ENCODE measurements at regions not wholly inside any gene's neighbourhood (a gene's known extent, or its start where the extent isn't known, plus 50 kb on each side); places are given as distances from the start of the nearest gene placed in this dataset.

DNA sequence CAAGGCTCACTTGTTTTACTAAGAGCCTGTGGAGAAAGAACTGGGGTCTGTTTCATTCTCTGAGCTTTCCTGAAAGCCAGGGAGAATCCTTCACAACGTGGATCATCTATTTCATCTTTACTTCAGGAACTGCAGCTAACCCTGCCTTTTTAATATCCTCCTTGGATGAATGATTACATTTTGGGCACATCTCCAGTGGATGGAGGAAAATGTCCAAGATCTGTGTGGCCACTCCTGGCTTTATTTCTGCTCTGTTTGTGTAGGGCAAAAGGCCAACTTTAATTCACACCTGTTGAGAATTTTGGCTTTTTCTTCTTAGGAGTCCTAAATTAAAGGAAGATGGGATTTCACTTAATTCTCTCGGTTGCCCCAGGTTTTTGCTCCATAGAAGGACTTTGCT is 69.5 kb upstream of the CACNA1E start:
- no peaks in the 10 kb centered on the region for H3K9me2 ChIP-seq (ENCODE audit: insufficient read depth)
- no peak overlapping the region for H3K4me3 ChIP-seq (replicated peaks in 1 of 2; ENCODE audit: low read depth in 1 of 2, low read length in 2 of 2)
- H3K27me3 ChIP-seq (ENCODE audit: insufficient read depth, low read length), result no peaks in the 10 kb centered on the region
- ChIA-PET RAD21 (ENCODE audit: low non-redundant PET in 1 of 2, low total read pairs in 2 of 2, uncharacterized antibody in 2 of 2, unreplicated experiment in 2 of 2) (no interaction called here), CTCF (no interaction called here), POLR2A (no interaction called here)
- H3K27ac ChIP-seq (ENCODE audit: low read depth, low read length), result no peak overlapping the region
- ATAC-seq (no peak), DNase-seq (ENCODE audit: low read depth, low spot score) (no peak)
- intact Hi-C loops (cut with micrococcal nuclease), result no loop called here
- H3K79me2 ChIP-seq (ENCODE audit: insufficient read depth, low read length), result no peaks in the 10 kb centered on the region
- no peaks in the 10 kb centered on the region for H3K4me1 ChIP-seq (ENCODE audit: control insufficient read depth in 1 of 2, insufficient read depth in 2 of 2, low read length in 2 of 2)
- no peaks in the 10 kb centered on the region for H3K36me3 ChIP-seq (ENCODE audit: control insufficient read depth in 1 of 2, insufficient read depth in 2 of 2, low read length in 2 of 2)
- no peak for TF ChIP-seq CEBPB (IDR thresholded peaks at IDR 0.05; ENCODE audit: low read depth)
- TF ChIP-seq EZH2phosphoT487 (IDR thresholded peaks at IDR 0.05; ENCODE audit: borderline replicate concordance), result no peak
- TF ChIP-seq POLR2A (IDR thresholded peaks at IDR 0.05; ENCODE audit: borderline replicate concordance, extremely low read depth, insufficient read depth, insufficient read length), result no peak
- TF ChIP-seq ZFX (IDR thresholded peaks at IDR 0.05), result no peak
- TF ChIP-seq SP1 (IDR thresholded peaks at IDR 0.05; ENCODE audit: low read depth), result no peak
- TF ChIP-seq SRF (IDR thresholded peaks at IDR 0.05; ENCODE audit: low read depth), result no peak
- no peak for TF ChIP-seq RAD21 (IDR thresholded peaks at IDR 0.05; ENCODE audit: low read depth)
- TF ChIP-seq EZH2 (IDR thresholded peaks at IDR 0.05), result no peak
- TF ChIP-seq CTCF (IDR thresholded peaks at IDR 0.05 in 2 of 3, conservative IDR thresholded peaks at IDR 0.05 in 1 of 3; ENCODE audit: borderline replicate concordance in 1 of 3, insufficient read depth in 1 of 3, low read depth in 2 of 3, low read length in 2 of 3), result no peak
- no peak for TF ChIP-seq TCF7L2 (IDR thresholded peaks at IDR 0.05; ENCODE audit: borderline replicate concordance, extremely low read depth, insufficient read depth, insufficient read length)
- TF ChIP-seq POLR2AphosphoS5 (IDR thresholded peaks at IDR 0.05; ENCODE audit: low read depth, low read length), result no peak
- no peak for TF ChIP-seq ELF1 (IDR thresholded peaks at IDR 0.05; ENCODE audit: borderline replicate concordance, low read depth)
- no peak for TF ChIP-seq FOSL1 (IDR thresholded peaks at IDR 0.05; ENCODE audit: low read depth)
- TF ChIP-seq EGR1 (IDR thresholded peaks at IDR 0.05; ENCODE audit: low read depth), result no peak
- TF ChIP-seq, protein P1, sequence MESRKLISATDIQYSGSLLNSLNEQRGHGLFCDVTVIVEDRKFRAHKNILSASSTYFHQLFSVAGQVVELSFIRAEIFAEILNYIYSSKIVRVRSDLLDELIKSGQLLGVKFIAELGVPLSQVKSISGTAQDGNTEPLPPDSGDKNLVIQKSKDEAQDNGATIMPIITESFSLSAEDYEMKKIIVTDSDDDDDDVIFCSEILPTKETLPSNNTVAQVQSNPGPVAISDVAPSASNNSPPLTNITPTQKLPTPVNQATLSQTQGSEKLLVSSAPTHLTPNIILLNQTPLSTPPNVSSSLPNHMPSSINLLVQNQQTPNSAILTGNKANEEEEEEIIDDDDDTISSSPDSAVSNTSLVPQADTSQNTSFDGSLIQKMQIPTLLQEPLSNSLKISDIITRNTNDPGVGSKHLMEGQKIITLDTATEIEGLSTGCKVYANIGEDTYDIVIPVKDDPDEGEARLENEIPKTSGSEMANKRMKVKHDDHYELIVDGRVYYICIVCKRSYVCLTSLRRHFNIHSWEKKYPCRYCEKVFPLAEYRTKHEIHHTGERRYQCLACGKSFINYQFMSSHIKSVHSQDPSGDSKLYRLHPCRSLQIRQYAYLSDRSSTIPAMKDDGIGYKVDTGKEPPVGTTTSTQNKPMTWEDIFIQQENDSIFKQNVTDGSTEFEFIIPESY (IDR thresholded peaks at IDR 0.05; ENCODE audit: extremely low read depth, insufficient replicate concordance, low read length), result no peak
- H3K4me2 ChIP-seq (ENCODE audit: low read length), result no peak overlapping the region
- no peak overlapping the region for H3K9ac ChIP-seq (ENCODE audit: low read length)
- BruUV-seq (replicated peaks), result no TSS peak
- H4K20me1 ChIP-seq (ENCODE audit: insufficient read depth), result no peaks in the 10 kb centered on the region
- H3K9me3 ChIP-seq (ENCODE audit: control insufficient read depth in 1 of 2, insufficient read depth in 1 of 2, low read depth in 1 of 2, low read length in 2 of 2), result no peaks in the 10 kb centered on the region
- H2AFZ ChIP-seq (ENCODE audit: low read depth, low read length, poor library complexity, severe bottlenecking), result no peak overlapping the region
